ENCODE measurements at regions not wholly inside any gene's neighbourhood (a gene's known extent, or its start where the extent isn't known, plus 50 kb on each side); places are given as distances from the start of the nearest gene placed in this dataset.

- no peak for TF ChIP-seq CTCF (conservative IDR thresholded peaks at IDR 0.05; ENCODE audit: low read length)
- TF ChIP-seq EZH2phosphoT487 (IDR thresholded peaks at IDR 0.05; ENCODE audit: borderline replicate concordance, low read depth, low read length): no peak
These were observed 361.7 kb downstream of the DMRT2 start for GRCh38 chr9:1411826-1412225.

All from OCI-LY7 (cell line).